ENCODE measurements at regions not wholly inside any gene's neighbourhood (a gene's known extent, or its start where the extent isn't known, plus 50 kb on each side); places are given as distances from the start of the nearest gene placed in this dataset.
"Not testable (repeated sequence)": the region's sequence is repeated elsewhere in the genome, so short reads cannot be mapped to it uniquely, and the experiment has no call there.

DNA sequence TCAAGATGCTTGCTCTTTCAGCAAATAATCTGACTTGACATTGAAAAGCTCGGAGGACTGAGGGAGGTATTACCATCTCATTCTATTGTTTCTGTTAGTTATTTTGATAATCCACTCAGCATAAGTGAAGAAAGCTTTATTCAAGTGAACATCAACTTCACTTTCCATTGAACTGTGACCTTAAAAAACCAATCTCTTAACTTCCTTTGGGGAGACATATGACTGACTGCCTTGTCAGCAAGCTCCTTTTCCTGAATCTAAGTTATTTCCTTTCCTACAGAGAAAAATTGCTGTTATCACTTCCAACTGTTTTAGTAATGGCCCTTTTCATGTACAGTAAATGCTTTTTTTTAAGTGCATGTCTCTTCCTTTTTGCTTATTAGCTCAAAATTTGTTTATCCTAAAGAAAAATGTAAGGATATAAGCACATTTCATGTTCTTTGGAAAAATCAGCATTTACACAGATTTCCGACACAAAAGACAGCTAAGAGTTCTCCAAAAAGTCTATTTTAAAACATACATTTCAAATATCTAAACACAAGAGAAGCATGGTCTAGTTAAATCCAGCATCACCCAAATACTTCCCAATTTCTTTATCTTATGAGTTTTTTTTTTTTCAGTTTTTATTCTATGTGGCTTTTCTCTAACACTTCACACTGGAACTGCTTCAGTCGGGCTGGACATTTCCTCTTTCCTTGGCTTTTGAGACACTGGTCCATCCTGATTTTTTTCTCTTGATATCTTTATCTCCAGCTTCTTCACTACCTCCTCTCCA is 117.9 kb upstream of the DAB2 start:
- DNase-seq (ENCODE audit: low spot score) = no peak

DNA sequence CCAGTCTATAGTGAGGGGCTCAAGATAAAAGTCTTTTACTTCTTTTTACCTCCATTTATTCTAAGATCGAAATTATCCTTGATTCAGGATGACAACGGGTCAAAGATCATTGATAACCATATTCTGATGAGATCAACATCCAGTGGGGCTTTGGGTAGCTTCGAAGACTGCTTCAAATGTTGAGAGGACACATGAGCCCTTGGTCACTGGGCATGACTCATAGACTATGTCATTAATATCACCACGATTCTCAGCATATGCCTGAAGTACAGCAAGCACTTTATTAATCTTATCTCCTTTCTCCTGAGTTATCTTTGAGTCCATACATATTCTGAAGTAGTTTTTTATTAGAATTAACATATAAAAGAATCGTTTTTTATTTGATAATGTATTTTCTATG is 117.1 kb upstream of the DAB2 start:
- DNase-seq (ENCODE audit: low spot score) = no peak

DNA sequence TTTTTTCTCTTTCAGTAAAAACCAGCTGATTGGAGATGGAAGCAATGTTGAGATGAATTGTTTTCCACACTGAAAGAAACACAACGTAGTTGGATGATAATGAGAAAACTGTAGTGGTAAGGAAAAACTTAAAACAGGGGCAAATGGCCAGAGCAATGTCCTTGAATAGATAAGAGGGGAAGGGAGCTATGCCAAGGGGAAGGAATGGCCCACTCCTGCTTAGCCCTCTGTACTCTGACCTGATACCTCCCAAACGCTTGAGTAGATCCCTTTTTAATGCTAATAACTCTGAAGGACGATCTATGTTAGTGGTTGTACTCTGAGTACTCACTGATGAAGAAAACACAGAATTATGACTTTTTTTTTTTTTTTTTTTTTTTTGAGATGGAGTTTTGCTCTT is 114.7 kb upstream of the DAB2 start:
- no peak for DNase-seq (ENCODE audit: low spot score)

DNA sequence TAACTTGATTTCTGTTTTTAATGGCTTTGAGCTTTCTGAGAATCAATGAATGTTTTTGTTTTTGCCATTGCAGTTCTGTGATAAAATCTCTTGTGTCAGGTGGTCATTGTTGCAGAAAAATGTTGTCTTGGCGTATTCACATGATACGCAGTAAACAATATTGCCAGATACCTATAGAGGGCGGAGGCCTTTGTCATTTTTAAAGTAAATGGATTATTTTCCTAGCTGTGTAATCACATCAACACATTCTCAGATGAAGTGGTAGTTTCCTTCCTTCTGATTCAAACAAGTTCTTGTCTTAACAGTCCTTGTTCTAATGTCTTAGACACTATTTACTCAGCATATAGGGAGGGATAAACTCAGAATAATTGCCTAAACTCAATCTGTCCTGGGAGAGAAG is 109.9 kb upstream of the DAB2 start:
- no peak for DNase-seq (ENCODE audit: low spot score)

DNA sequence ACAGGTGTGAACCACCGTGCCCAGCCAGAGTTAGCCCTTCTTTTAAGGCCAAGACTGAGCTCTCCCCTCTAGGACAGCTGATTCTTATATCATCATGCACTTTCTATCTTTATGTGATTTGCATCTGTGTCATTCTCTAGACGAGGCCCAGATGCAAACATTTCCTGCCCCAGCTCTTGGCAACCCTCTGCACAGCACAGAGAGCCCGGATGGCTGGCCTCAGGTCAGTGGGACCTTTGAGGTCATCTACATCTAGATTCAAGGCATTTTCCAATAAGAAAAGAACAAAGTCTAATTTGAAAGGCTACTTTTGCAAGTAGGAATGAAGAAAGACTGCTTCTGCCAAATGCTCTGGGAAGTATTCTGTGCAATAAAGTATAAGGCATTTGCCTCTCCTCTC is 109.0 kb upstream of the DAB2 start:
- no peak for DNase-seq (ENCODE audit: low spot score)

DNA sequence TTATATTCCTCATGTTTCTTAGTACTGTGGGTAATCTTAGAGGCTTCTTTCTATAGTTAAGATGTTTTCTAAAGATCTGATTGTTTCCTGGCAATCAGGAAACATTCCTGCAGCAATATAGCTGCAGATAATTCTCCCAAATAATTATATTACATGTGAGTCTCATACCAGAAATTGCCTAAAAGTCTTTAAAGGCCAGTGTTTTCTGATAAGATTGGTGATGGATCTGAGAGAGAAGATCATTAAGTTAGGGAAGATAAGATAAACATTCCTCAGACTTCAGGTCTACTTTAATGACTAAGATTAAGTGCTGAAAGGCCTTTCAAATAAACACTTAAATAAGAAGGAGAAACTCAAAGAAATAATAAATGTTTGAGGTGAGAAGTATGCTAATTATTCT is 107.7 kb upstream of the DAB2 start:
- no peak for DNase-seq (ENCODE audit: low spot score)

DNA sequence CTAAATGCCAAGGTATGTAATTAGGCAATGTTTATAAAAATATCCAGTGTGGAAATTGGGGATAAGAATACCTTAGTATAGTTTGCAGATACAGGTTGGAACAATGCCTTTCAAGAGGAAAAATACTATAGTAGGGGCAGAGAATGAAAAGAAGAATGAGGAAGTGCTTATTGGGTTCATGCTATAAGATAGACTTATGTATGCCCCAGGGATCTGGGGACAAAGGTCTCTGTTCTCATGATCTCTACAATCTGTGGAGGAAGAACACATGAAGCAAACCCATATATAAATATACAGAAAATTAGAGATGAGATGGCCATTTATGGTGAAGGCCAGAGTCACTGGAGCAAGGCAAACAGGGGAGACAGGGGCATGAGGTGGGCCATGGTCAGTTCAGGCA is 106.5 kb upstream of the DAB2 start:
- no peak for DNase-seq (ENCODE audit: low spot score)

DNA sequence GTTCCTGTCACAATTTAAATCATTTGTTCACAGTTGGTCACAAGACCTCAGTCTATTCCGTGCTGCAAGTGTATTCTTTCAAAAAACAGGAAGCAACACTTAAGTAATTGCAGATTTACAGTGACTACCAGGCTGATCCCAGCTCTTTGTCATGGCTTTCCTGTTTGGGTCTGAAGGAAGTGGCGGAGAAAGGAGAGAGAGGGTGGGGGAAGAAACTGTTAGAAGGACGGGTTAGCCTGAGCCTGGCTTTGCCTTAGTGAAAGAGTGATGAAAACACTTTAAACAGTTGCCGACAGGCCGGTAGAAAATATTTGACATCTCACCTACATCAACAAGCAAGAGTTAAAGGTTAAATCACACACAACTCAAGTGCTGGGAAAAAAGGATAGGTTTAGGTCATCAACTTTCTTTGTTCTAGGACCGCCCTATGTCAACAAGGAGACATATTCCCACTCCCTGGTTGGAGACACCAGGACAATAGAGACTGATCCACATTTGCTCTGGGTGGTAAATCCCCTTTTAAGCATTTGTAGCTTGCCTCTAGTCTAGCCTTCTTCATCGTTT is 102.2 kb upstream of the DAB2 start:
- no peak for DNase-seq (ENCODE audit: low spot score)

DNA sequence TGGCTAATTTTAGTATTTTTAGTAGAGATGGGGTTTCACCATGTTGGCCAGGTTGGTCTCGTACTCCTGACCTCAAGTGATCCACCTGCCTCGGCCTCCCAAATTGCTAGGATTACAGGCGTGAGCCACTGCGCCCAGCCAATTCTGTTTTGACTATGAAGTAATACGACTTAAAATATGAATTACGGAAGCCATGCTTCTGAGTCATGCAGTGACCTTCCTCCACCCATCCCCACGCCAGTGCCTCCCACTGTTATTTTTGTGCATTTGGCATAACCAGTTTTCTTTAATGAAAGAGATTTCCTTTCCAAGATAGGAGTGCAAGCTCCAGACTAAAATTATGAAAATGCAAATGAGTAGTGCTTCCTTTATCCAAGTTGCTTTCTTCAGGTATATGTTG is 101.0 kb upstream of the DAB2 start:
- not testable (repeated sequence) for DNase-seq (ENCODE audit: low spot score)

DNA sequence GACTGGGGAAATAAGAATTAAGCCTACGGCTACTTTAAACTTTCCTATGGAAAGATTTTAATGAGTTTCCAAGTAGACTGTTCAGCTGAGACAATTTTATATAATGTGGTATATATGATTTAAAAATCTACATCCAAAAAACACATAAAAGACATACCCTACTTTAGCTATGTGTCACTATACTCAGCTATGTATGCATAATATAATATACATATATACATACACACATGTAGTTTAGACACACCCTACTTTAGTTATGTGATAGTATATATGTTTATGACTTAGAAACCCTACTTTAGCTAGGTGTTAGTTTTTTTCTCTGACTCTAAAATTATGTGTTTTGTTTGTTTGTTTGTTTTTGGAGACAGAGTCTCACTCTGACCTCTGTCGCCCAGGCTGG is 100.5 kb upstream of the DAB2 start:
- no peak for DNase-seq (ENCODE audit: low spot score)

DNA sequence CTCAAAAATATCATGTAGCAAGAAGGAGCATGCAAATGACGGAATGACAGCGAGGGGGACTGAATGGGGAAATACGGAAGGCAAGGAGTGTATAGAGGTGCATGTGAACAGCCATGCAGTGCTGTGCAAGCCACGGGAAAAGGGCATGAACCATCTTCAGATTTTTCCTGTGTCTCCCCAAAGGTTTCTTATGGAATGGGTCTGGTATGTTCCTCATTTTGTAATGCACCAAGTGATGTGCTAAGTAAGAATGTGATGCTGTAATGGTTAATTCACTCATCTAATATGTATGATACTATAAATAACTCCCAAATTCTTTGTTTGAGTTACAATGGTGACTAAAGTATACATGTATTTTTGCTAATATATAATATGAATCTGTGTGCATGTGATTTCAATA is 99.0 kb upstream of the DAB2 start:
- no peak for DNase-seq (ENCODE audit: low spot score)

DNA sequence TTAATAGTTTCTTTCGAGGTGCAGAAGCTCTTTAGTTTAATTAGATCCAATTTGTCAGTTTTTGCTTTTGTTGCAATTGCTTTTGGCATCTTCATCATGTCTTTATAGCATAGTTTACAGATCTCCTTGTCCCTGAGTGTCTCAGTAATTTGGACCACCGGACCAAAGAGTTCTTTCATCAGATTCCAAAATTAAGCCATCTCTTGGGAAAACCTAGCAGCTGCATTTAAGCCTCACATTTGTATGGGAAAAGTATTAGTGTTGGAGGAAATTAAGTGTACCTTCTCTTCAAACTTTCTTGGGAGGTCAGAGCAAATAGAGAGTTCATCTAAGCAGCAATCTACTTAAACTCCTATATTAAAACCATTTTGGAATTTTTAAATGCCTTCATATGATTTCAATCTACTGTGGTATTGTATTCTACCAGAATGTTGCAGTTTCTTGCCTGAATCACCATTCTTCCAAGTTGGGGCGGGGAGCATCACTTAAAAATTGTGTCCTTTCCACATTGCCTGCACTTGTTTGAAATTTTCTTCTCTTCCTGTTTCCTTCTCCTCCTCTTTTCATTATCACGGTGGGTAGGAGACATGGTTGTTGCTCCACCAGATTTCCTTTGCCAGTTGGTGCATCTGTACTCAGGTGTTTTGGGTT is 97.3 kb upstream of the DAB2 start:
- no peak for DNase-seq (ENCODE audit: low spot score)

DNA sequence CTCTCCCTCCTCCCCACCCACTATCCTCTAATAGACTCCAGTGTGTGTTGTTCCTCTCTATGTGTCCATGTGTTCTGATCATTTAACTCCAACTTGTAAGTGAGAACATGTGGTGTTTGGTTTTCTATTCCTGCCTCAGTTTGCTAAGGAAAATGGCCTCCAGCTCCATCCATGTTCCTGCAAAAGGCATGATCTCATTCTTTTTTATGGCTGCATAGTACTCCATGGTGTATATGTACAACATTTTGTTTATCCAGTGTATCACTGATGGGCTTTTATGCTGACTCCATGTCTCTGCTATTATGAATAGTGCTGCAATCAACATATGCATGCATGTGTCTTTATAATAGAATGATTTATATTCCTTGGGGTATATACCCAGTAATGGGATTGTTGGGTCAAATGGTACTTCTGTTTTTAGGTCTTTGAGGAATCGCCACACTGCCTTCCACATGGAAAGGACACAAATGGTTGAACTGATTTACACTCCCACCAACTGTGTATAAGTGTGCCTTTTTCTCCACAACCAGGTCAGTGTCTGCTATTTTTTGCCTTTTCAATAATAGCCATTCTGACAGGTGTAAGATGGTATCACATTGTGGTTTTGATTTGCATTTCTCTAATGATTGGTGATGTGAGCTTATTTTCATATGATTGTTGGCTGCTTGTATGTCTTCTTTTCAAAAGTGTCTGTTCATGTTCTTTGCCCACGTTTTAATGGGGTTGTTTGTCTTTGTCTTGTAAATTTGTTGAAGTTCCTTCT is 96.5 kb upstream of the DAB2 start:
- DNase-seq (ENCODE audit: low spot score) = no peak

DNA sequence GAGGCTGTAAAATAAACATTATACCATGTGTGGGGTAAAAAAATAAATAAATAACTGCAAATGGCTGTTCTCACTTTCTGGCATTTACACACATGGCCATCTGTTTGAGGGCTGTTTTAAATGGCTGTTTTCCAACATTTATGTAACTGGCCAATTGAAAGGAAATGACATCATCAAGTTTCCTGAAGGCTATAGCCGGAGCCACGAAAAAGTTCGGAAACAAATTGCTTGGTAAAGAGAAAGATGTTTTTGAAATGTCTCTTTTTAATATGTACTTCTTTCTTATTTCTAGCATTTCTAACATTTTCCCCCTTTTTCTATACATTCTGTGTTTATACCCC is 95.4 kb upstream of the DAB2 start:
- no peak for DNase-seq (ENCODE audit: low spot score)

DNA sequence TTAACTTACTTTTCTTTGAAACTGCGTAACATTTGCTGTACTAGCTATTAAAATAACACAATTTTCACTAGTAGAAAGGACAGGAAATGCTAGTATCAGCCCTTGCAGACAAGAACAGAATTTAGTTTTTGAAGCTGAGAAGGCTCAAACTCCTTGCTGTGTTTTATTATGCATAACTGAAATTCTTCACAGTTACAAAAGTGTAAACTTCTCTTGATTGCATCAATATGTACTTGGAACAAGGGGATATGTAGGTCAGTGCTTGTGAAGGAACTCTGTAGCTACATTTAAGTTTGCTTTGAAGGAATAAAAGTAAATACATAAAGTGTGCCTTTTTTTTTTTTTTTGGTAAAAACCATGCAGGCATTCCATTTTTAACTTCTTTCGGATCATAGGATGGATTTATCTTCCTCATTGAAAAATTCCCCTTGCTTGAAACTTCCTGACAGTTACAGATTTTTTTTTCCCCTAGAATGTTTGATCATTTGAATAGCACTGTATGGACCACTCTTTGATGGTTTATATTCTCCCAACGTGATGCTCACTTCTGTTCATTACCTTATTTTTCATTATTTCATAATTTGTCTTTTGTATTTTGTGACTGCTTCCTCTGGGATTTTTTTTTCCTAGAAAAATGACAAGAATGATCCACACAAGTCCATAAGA is 94.9 kb upstream of the DAB2 start:
- DNase-seq (ENCODE audit: low spot score) = no peak

DNA sequence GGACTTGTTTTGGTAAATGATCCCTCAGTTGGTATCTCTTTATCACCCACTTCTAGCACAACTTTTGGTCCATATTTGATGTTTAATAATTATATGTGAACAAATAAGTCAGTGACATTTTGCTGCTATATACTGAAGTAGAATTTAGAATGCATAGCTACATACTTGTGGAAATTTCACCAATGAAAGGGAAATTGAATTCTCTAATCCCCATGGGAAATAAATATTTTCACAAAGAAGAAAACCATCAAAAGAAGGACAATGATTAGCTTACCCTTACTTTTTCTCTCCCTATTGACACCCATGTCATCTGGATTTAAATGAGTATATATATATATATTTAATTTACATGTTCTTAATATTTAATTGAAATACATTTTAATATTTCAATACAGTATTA is 94.3 kb upstream of the DAB2 start:
- DNase-seq (ENCODE audit: low spot score) = no peak

DNA sequence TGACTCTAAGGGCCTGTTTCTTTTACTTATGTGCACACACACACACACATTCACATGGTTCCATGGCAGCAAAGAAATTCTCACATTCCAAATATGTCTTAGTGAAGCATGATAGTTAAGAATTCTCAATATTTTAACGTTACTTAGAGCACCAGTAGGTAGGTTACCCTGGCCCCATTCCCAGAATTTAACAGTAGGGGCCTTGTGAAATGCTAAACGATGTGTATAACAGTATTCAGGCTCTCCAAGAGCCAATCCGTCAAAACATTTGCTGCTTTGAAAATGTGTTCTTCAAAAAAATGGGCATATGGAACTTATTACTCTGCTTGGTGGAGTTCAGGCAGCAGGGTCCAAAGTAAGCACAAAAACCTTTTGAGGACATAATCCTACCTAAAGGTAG is 93.7 kb upstream of the DAB2 start:
- DNase-seq (ENCODE audit: low spot score) = no peak

DNA sequence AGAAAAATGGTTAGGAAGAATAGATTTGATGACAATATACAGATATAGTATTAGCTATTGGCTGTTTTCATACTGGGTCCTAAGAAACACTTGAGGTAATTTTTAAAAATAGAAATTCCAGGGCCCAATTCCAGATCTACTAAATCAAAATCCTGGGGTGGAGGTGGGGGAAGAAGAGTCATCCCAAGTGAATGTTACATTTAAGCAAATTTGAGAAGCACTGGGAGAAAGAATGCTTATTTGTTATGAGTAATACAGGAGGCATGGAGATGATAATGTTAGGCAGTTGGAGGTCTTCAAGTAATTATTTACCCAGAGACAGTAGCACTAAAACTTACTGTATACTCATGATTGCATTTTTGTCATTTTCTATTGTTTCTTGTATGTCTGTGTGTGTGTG is 93.0 kb upstream of the DAB2 start:
- no peak for DNase-seq (ENCODE audit: low spot score)

DNA sequence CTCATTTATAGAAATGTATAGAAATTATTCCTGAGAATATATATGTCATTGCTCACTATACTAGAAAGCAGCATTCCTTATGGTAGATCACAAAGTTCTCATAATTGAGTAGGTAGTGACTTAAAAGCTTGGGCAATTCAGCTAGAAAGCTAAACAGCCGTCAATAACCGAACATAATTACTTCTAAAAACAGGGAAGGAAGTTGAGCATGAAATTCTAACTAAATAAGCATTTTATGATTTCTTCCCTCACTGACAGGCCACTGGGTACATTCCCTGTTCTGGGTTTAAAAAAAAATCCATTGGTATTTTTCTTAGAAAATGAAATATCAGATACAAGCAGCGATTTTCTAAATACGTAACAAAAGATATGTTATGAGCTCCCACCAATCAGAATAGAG is 91.1 kb upstream of the DAB2 start:
- DNase-seq (ENCODE audit: low spot score) = no peak

DNA sequence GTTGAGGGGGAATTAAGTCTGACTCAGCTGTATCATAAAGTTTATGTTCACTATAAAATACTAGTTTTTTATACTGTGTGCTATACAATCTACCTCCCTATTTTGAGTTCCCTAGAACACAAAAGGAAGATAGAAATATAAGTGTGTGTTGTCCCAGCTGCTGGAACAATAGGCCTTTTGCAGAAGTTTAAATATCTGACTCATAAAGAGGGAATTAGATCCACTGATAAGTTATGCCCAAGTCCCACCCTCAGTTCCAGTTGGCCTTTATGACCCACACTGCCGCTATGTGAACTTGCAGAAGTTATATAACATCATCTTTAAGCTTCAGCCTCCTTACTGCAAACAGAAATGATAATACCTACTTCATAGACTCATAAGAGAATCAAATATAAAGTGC is 88.5 kb upstream of the DAB2 start:
- no peak for DNase-seq (ENCODE audit: low spot score)

DNA sequence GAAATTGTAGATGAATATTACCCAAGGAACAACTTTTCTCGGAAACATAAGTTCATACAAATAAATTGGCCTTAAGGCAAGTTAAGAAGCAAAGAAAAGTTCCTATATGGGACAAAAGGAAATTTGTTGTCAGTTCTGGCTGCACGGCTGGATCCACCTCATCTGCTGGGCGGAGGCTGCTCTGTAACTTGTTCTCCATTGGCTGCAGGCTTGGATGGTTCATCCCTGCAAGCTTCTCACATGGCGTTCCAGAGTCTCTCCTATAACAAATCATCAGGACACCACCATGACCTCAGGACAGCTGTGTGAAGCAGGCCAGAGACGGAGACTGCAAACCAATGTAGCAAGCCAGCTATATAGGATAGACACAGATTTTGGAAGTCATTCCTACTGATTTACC is 81.4 kb upstream of the DAB2 start:
- DNase-seq (ENCODE audit: low spot score) = no peak

DNA sequence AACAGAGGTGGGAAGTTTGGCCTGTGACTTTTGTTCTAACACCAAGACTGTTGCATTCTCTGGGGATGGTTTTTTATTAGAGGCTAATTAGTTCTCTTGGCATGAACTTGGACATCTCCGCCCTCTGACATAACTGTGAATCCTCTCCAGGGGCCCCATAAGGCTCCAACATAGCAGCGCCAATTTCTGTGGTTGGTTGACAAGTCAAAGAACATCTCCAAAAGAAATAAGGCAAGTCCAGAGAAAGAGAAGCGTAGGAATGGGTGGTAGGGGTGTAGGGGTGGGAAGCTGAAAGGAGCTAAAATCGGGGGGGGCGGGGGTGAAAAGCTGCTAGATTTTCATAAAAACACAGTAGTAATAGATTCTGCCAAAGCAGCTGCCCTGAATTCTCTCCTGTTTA is 81.0 kb upstream of the DAB2 start:
- DNase-seq (ENCODE audit: low spot score) = no peak

DNA sequence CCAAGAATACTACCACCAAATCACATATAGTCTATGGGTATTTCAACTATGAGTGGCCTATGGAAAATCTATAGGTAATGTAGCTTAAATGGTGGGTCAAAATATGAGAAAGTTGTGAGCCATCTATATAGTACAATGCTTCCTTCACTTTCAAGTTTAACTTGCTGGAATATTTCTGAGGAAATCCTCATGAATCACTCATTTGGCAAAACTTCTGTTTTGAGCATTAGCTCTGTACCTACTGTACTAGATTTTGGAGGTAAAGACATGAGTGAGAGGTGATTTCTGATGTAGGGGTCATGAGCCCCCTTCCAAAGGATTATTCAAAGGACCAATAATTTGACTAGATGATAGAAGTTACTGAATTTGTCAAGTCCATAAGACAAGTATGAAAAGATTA is 80.6 kb upstream of the DAB2 start:
- DNase-seq (ENCODE audit: low spot score) = no peak

All from hematopoietic multipotent progenitor cell treated with erythropoietin and hydrocortisone succinate and interleukin-3 and kit ligand, for 17 days (in vitro differentiated cells).